Mesodermal cell (in vitro differentiated cells): ENCODE measurements at regions not wholly inside any gene's neighbourhood (a gene's known extent, or its start where the extent isn't known, plus 50 kb on each side); places are given as distances from the start of the nearest gene placed in this dataset.

ENCODE experiments used
- H3K27ac ChIP-seq: 2 replicates; pipeline ENCODE4 v1.7.0; 2013; ENCODE audit warnings: mild to moderate bottlenecking, low read depth, low read length, moderate library complexity; ENCODE audit not compliant: severe bottlenecking
- H3K36me3 ChIP-seq: 2 replicates; pipeline ENCODE4 v1.7.1; 2013; ENCODE audit warnings: mild to moderate bottlenecking, low read length, moderate library complexity; ENCODE audit not compliant: control insufficient read depth, insufficient read depth
- H3K4me1 ChIP-seq: one replicate; pipeline ENCODE4 v1.7.1; 2013; ENCODE audit warnings: mild to moderate bottlenecking, low read length; ENCODE audit not compliant: insufficient read depth, control insufficient read depth, poor library complexity, severe bottlenecking
- H3K4me3 ChIP-seq: 2 replicates; pipeline ENCODE4 v1.7.0; 2013; ENCODE audit warnings: low read length, control low read depth, mild to moderate bottlenecking; ENCODE audit not compliant: insufficient read depth, poor library complexity, severe bottlenecking; ENCODE audit errors: extremely low read depth
- H3K9me3 ChIP-seq: 2 replicates; pipeline ENCODE4 v1.7.1; 2013; ENCODE audit warnings: mild to moderate bottlenecking, low read length, moderate library complexity; ENCODE audit not compliant: control insufficient read depth
- WGBS, 2 experiments: methylation state at CpG; one replicate each; pipeline ENCODE4 v1.1.5; 2013; ENCODE audit warnings: missing lambda C conversion rate in 2 of 2; ENCODE audit not compliant: insufficient coverage in 2 of 2; 5-methylcytosine and 5-hydroxymethylcytosine counted together

DNA sequence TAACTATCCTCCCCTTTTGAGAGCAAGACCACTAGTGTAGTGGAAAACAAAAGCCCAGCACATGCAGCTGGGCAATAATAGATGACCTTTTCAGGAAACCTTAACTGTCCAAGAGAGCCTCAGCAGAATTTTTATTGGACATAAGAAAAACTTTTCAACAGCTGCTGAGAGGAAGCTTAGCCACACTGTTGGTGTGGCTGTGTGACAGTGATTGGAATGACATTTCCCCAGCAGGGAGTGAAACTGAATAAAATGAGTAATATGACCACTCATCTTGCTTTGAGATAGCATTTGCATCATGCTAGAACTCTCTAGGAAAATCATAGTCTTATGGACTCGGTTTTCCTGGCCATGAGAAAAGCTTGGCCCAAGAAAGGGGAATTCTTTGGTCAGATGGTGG lies 687.8 kb downstream of the SLCO4C1 start:
- H3K9me3 ChIP-seq: no peaks in the 10 kb centered on the region
- WGBS, 2 experiments: 83% methylated on average over 1 of the region's 1 CpG; no CpG with 5 or more reads in 1 of the 2 experiments
- H3K4me3 ChIP-seq: no peak overlapping the region
- H3K36me3 ChIP-seq: no peaks in the 10 kb centered on the region
- H3K27ac ChIP-seq: no peak overlapping the region
- H3K4me1 ChIP-seq: no peaks in the 10 kb centered on the region

DNA sequence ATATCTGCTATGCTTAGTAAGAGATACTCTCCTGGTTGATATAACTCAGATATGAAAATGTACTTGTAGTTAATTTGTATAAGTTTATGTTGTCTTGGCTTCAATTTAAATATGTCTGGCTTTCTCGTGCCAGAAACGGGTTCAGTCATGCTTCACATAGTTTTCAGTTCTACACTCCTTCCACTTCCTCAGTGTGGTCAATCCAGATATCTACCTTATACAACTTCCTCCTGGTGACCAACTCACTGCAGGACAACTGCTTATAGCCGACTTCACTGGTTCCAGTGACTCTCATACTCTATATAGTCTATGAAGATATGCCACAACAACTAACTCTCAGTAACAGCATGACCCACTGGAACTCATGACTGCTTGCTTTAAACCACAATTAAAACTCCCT lies 690.4 kb downstream of the SLCO4C1 start:
- no peak overlapping the region for H3K27ac ChIP-seq
- no peaks in the 10 kb centered on the region for H3K9me3 ChIP-seq
- no peaks in the 10 kb centered on the region for H3K36me3 ChIP-seq
- no peaks in the 10 kb centered on the region for H3K4me1 ChIP-seq
- 76% methylated on average over 3 of the region's 3 CpGs; no CpG with 5 or more reads in 1 of the 2 experiments for WGBS, 2 experiments
- no peak overlapping the region for H3K4me3 ChIP-seq

DNA sequence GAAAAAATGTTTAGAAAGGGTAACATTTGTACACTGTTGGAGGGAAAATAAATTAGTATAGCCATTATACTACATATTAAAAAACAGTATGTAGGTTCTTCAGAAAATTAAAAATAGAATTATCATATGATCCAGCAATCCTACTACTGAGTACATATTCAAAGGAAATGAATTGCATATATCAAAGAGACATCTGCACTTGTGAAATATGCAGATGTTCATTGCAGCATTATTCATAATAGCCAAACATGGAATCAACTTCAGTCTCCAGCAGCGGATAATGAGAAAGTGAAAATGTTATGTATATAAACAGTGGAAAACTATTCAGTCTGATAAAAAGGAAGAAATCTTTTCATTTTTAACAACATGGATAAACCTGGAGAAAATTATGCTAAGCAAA lies 695.5 kb downstream of the SLCO4C1 start:
- H3K9me3 ChIP-seq: no peaks in the 10 kb centered on the region
- no peak overlapping the region for H3K4me3 ChIP-seq
- H3K4me1 ChIP-seq: no peaks in the 10 kb centered on the region
- no CpG with 5 or more reads among the region's 1 CpG for WGBS, 2 experiments
- no peaks in the 10 kb centered on the region for H3K36me3 ChIP-seq
- no peak overlapping the region for H3K27ac ChIP-seq

DNA sequence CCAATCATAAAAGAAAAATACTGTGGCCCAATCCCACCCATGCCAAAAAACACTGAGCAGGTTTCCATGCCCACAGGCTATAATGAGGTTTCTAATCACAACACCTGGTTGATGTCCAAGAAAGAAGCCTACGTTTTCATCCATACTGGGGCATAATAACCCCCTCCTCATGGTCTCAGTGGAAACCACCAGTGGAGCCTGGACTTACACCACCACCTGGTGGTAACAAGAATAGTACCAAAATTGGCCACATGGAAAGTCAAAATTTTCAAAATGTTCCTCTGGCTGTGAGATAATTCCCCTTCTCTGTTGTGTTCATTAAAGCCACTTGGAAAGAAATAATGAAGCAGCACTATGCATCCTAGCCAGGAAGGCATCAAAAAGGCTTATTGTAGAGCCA lies 687.3 kb upstream of the ST8SIA4 start:
- 67% methylated on average over 1 of the region's 1 CpG; no CpG with 5 or more reads in 1 of the 2 experiments for WGBS, 2 experiments
- no peak overlapping the region for H3K27ac ChIP-seq
- no peaks in the 10 kb centered on the region for H3K9me3 ChIP-seq
- H3K36me3 ChIP-seq: no peaks in the 10 kb centered on the region
- no peak overlapping the region for H3K4me3 ChIP-seq
- no peaks in the 10 kb centered on the region for H3K4me1 ChIP-seq

DNA sequence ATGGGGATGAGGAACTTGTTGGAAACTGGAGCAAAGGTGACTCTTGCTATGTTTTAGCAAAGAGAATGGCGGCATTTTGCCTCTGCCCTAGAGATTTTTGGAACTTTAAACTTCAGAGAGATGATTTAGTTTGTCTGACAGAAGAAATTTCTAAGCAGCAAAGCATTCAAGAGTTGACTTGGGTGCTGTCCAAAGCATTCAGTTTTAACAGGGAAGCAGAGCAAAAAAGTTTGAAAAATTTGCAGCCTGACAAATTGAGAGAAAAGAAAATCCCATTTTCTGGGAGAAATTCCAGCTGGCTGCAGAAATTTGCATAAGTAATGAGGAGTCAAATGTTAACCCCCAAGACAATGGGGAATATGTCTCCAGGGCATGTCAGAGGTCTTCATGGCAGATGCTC lies 682.3 kb upstream of the ST8SIA4 start:
- H3K4me1 ChIP-seq: no peaks in the 10 kb centered on the region
- no peak overlapping the region for H3K27ac ChIP-seq
- no peaks in the 10 kb centered on the region for H3K9me3 ChIP-seq
- WGBS, 2 experiments: 100% methylated on average over 1 of the region's 1 CpG
- H3K36me3 ChIP-seq: no peaks in the 10 kb centered on the region
- H3K4me3 ChIP-seq: no peak overlapping the region

DNA sequence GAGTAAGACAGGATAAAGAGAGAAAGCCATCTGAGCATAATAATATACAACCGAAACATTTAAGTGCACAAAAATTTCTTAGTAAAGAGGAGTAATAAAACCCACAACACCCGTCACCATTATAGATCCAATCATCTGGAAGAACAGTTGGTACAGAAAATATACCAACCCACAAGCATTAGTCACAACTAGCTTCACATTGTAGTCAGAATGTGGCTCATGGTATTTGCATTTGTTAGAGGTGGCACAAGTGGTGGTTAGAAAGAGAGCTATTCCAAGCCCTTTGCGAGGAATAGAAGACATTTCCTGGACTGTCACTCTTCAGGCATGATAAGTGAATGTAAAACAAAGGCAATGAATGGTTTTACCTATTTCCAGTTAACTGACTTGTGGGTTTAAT lies 677.5 kb upstream of the ST8SIA4 start:
- 88 to 100% methylated on average over 1 of the region's 3 CpGs for WGBS, 2 experiments
- no peaks in the 10 kb centered on the region for H3K9me3 ChIP-seq

DNA sequence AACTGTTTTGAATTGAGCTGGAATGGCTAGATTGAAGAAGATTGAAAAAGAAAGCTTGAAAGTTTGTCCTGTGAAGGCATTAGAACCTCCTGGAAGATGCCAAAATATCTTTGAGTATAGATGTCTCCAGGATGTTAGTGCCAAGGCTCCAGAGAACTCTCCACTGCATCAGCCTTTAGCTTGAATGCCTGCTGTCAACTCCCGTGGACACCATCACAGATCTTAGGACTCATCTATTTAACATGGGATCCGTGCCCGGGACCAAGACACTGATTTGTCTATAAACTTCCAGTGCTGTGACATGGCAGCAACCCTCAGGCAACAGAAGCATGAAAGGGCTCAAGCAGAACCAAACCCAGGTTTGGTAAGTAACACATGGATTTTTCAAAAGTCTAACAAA lies 670.9 kb upstream of the ST8SIA4 start:
- Histone ChIP-seq H3K4me1 (no peaks in the 10 kb centered on the region), H3K9me3 (no peaks in the 10 kb centered on the region)
- WGBS, 2 experiments: 86 to 93% methylated on average over 3 of the region's 3 CpGs

More for the DNA sequence above, 677.5 kb upstream of the ST8SIA4 start:
- Histone ChIP-seq H3K36me3 (no peaks in the 10 kb centered on the region), H3K27ac (no peak overlapping the region), H3K4me3 (no peak overlapping the region), H3K4me1 (no peaks in the 10 kb centered on the region)

DNA sequence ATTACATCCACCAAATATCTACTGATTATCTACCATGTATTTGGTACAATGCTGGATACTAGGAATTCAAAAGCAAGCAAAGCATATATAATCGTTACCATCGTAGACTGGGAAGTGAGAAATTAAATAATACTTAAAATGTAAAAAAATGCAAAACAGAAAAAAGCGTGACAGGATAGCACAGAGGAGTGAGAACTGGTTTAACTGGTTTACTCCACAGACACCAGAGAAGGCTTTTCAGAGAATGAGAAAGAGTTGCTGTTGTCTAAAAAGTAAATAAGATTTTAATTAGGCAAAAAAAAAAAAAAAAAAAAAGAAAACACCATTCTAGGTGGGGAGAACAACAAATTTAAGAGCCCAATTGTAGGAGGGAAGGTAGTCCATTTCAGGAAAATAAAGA lies 657.9 kb upstream of the ST8SIA4 start:
- H3K4me3 ChIP-seq: no peak overlapping the region
- WGBS, 2 experiments: no CpG with 5 or more reads among the region's 3 CpGs
- no peaks in the 10 kb centered on the region for H3K4me1 ChIP-seq
- no peak overlapping the region for H3K27ac ChIP-seq
- H3K9me3 ChIP-seq: no peaks in the 10 kb centered on the region
- no peaks in the 10 kb centered on the region for H3K36me3 ChIP-seq

More for the DNA sequence above, 670.9 kb upstream of the ST8SIA4 start:
- Histone ChIP-seq H3K27ac (no peak overlapping the region), H3K36me3 (no peaks in the 10 kb centered on the region), H3K4me3 (no peak overlapping the region)

DNA sequence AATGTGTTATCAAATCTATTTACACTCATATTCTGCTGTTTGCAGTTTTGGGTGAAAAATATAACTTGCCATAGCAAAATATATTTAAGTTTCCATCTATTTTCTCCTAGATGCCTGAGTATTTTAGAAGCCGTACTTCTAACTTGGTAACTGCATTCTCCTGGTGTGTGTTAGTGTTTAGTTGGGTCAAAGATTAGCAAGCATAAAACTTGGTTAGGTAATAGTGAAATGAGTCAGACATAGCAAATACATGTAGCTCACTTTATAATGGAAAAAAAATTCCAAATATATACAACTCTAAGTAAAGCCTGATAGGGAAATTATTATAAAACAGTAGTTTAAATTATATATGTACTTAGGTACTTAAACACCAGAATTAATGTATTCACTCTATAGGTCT lies 640.7 kb upstream of the ST8SIA4 start:
- no peak overlapping the region for H3K27ac ChIP-seq
- H3K9me3 ChIP-seq: no peaks in the 10 kb centered on the region
- H3K4me1 ChIP-seq: no peaks in the 10 kb centered on the region
- no peaks in the 10 kb centered on the region for H3K36me3 ChIP-seq
- no CpG with 5 or more reads among the region's 1 CpG for WGBS, 2 experiments
- H3K4me3 ChIP-seq: no peak overlapping the region

DNA sequence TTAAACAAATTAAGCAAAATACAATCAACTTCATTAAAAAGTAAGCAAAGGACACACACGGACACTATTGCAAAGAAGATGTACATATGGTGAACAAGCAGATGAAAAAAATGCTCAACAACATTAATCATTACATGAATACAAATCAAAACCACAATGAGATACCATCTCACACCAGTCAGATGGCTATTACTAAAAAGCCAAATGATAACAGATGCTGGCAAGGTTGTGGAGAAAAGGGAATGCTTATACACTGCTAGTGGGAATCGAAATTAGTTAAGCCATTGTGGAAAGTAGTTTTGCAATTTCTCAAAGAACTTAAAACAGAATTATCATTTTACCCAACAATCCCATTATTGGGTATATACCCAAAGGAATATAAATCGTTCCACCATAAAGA lies 636.2 kb upstream of the ST8SIA4 start:
- WGBS, 2 experiments: no CpG with 5 or more reads among the region's 3 CpGs
- no peak overlapping the region for H3K27ac ChIP-seq
- no peak overlapping the region for H3K4me3 ChIP-seq
- no peaks in the 10 kb centered on the region for H3K9me3 ChIP-seq
- H3K4me1 ChIP-seq: no peaks in the 10 kb centered on the region
- H3K36me3 ChIP-seq: no peaks in the 10 kb centered on the region

DNA sequence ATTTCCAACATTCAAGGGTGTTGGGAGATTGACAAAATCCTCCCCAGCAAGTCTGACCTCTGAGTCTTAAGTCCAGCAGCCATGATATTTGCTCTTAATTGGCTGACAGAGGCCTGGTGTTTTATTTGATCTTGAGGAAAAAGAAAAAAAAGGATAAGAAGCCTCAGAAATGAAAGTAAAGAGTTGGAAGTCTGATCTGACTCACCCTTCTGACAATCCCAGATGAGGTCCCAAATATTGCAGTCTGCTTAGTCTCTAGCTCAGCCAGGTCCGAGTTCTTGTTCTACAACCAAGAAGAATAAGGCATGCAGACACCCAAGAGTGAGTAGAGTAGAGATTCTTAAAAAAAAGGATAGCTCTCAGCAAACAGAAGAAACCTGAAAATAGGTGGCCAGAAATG lies 632.5 kb upstream of the ST8SIA4 start:
- WGBS, 2 experiments: no CpG with 5 or more reads among the region's 1 CpG
- no peak overlapping the region for H3K27ac ChIP-seq
- no peaks in the 10 kb centered on the region for H3K36me3 ChIP-seq
- H3K4me1 ChIP-seq: no peaks in the 10 kb centered on the region
- H3K9me3 ChIP-seq: no peaks in the 10 kb centered on the region
- no peak overlapping the region for H3K4me3 ChIP-seq
